Large intestine (tissue), 3 donors: ENCODE measurements at regions not wholly inside any gene's neighbourhood (a gene's known extent, or its start where the extent isn't known, plus 50 kb on each side); places are given as distances from the start of the nearest gene placed in this dataset.

Experiments used
- DNase-seq, 2 donors: peaks; one replicate each; pipeline versions ENCODE4 v3.0.0 to v3.0.0-alpha.2; 2013
- H3K27ac ChIP-seq: one replicate; pipeline ENCODE4 v1.5.1; 2013; ENCODE audit warnings: low read length
- H3K27me3 ChIP-seq: 2 replicates; pipeline ENCODE4 v1.6.1; 2013; ENCODE audit warnings: low read length; ENCODE audit not compliant: control insufficient read depth, insufficient read depth
- H3K36me3 ChIP-seq: 2 replicates; pipeline ENCODE4 v1.6.1; 2013; ENCODE audit warnings: low read length; ENCODE audit not compliant: control insufficient read depth, insufficient read depth
- H3K4me1 ChIP-seq: one replicate; pipeline ENCODE4 v1.6.1; 2013; ENCODE audit warnings: low read length; ENCODE audit not compliant: control insufficient read depth, insufficient read depth
- H3K4me3 ChIP-seq: one replicate; pipeline ENCODE4 v1.5.1; 2013; ENCODE audit warnings: low read length
- H3K9me3 ChIP-seq: one replicate; pipeline ENCODE4 v1.6.1; 2013; ENCODE audit warnings: mild to moderate bottlenecking, low read depth, low read length, moderate library complexity; ENCODE audit not compliant: control insufficient read depth
- WGBS: methylation state at CpG from one replicate; pipeline ENCODE4 v1.1.5; 2013; ENCODE audit warnings: low lambda C conversion rate; ENCODE audit not compliant: insufficient coverage; 5-methylcytosine and 5-hydroxymethylcytosine counted together

GRCh38 chrX:129193357-129193756 is 329.9 kb downstream of the SMARCA1 start:
- Histone ChIP-seq H3K36me3 (no peaks in the 10 kb centered on the region), H3K27me3 (no peaks in the 10 kb centered on the region), H3K9me3 (no peaks in the 10 kb centered on the region), H3K4me1 (no peaks in the 10 kb centered on the region), H3K4me3 (no peak overlapping the region), H3K27ac (no peak overlapping the region)
- DNase-seq = peak; percentile 7 to 24
- WGBS = no CpG with 5 or more reads among the region's 4 CpGs

- Histone ChIP-seq H3K27ac (no peak overlapping the region), H3K4me1 (no peaks in the 10 kb centered on the region), H3K4me3 (no peak overlapping the region), H3K9me3 (no peaks in the 10 kb centered on the region), H3K27me3 (no peaks in the 10 kb centered on the region), H3K36me3 (no peaks in the 10 kb centered on the region)
- no CpG with 5 or more reads among the region's 6 CpGs for WGBS
- DNase-seq = no peak
These were observed 335.1 kb downstream of the SMARCA1 start for GRCh38 chrX:129188231-129188630.

GRCh38 chrX:129176710-129177109 is 346.6 kb downstream of the SMARCA1 start:
- H3K9me3 ChIP-seq = no peaks in the 10 kb centered on the region
- no peak overlapping the region for H3K4me3 ChIP-seq
- no peaks in the 10 kb centered on the region for H3K27me3 ChIP-seq
- no peaks in the 10 kb centered on the region for H3K4me1 ChIP-seq
- H3K27ac ChIP-seq = no peak overlapping the region
- no peak for DNase-seq
- no peaks in the 10 kb centered on the region for H3K36me3 ChIP-seq

- no peaks in the 10 kb centered on the region for H3K9me3 ChIP-seq
- no peaks in the 10 kb centered on the region for H3K27me3 ChIP-seq
- H3K4me3 ChIP-seq = no peak overlapping the region
- H3K27ac ChIP-seq = no peak overlapping the region
- H3K36me3 ChIP-seq = no peaks in the 10 kb centered on the region
- no peak for DNase-seq
- H3K4me1 ChIP-seq = no peaks in the 10 kb centered on the region
These were observed 362.2 kb downstream of the SMARCA1 start for GRCh38 chrX:129161108-129161507.

- Histone ChIP-seq H3K9me3 (no peaks in the 10 kb centered on the region), H3K36me3 (no peaks in the 10 kb centered on the region)
- no CpG with 5 or more reads among the region's 2 CpGs for WGBS
These were observed 364.8 kb downstream of the SMARCA1 start for GRCh38 chrX:129158505-129158904.

GRCh38 chrX:129145840-129146272 is 377.4 kb downstream of the SMARCA1 start:
- no peak overlapping the region for H3K4me3 ChIP-seq
- no peak for DNase-seq
- H3K4me1 ChIP-seq = no peaks in the 10 kb centered on the region
- H3K27me3 ChIP-seq = no peaks in the 10 kb centered on the region
- no peaks in the 10 kb centered on the region for H3K9me3 ChIP-seq
- no peaks in the 10 kb centered on the region for H3K36me3 ChIP-seq
- no peak overlapping the region for H3K27ac ChIP-seq
- WGBS = no CpG with 5 or more reads among the region's 5 CpGs

More at GRCh38 chrX:129158505-129158904, 364.8 kb downstream of the SMARCA1 start:
- Histone ChIP-seq H3K4me3 (no peak overlapping the region), H3K4me1 (no peaks in the 10 kb centered on the region), H3K27me3 (no peaks in the 10 kb centered on the region), H3K27ac (no peak overlapping the region)
- DNase-seq = no peak

GRCh38 chrX:129145385-129145784 is 377.9 kb downstream of the SMARCA1 start:
- Histone ChIP-seq H3K36me3 (no peaks in the 10 kb centered on the region), H3K27ac (no peak overlapping the region)

GRCh38 chrX:129144172-129145038 is 378.9 kb downstream of the SMARCA1 start:
- Histone ChIP-seq H3K4me1 (no peaks in the 10 kb centered on the region), H3K9me3 (no peaks in the 10 kb centered on the region), H3K4me3 (no peak overlapping the region), H3K36me3 (no peaks in the 10 kb centered on the region), H3K27me3 (no peaks in the 10 kb centered on the region), H3K27ac (no peak overlapping the region)
- peak in 1 of 2 donors; percentile 3 for DNase-seq
- no CpG with 5 or more reads among the region's 6 CpGs for WGBS

More at GRCh38 chrX:129145385-129145784, 377.9 kb downstream of the SMARCA1 start:
- Histone ChIP-seq H3K4me3 (no peak overlapping the region), H3K27me3 (no peaks in the 10 kb centered on the region), H3K4me1 (no peaks in the 10 kb centered on the region), H3K9me3 (no peaks in the 10 kb centered on the region)
- WGBS = no CpG with 5 or more reads among the region's 2 CpGs
- no peak for DNase-seq

- H3K27ac ChIP-seq = no peak overlapping the region
- H3K36me3 ChIP-seq = no peaks in the 10 kb centered on the region
- no peak overlapping the region for H3K4me3 ChIP-seq
- no peaks in the 10 kb centered on the region for H3K4me1 ChIP-seq
- peak in 1 of 2 donors; percentile 8 for DNase-seq
- no peaks in the 10 kb centered on the region for H3K27me3 ChIP-seq
- no peaks in the 10 kb centered on the region for H3K9me3 ChIP-seq
These were observed 383.3 kb downstream of the SMARCA1 start for GRCh38 chrX:129139837-129140598.

- DNase-seq = no peak
- Histone ChIP-seq H3K4me3 (no peak overlapping the region), H3K36me3 (no peaks in the 10 kb centered on the region), H3K4me1 (no peaks in the 10 kb centered on the region), H3K9me3 (no peaks in the 10 kb centered on the region), H3K27ac (no peak overlapping the region), H3K27me3 (no peaks in the 10 kb centered on the region)
- no CpG with 5 or more reads among the region's 6 CpGs for WGBS
These were observed 398.0 kb downstream of the SMARCA1 start for GRCh38 chrX:129125122-129125914.
